Kidney capillary endothelial cell (primary cell): ENCODE measurements at regions not wholly inside any gene's neighbourhood (a gene's known extent, or its start where the extent isn't known, plus 50 kb on each side); places are given as distances from the start of the nearest gene placed in this dataset.
"Not testable (repeated sequence)": the region's sequence is repeated elsewhere in the genome, so short reads cannot be mapped to it uniquely, and the experiment has no call there.

Source experiments
- DNase-seq: peaks from one replicate; pipeline ENCODE4 v3.0.0-alpha.2; 2018; ENCODE audit warnings: low spot score

GRCh38 chr1:200496937-200497336 lies 87.1 kb upstream of the ZNF281 start:
- no peak for DNase-seq

- DNase-seq = no peak
Observed at GRCh38 chr1:200495901-200496300, 86.1 kb upstream of the ZNF281 start.

- DNase-seq = no peak
Observed at GRCh38 chr1:200493344-200493743, 83.5 kb upstream of the ZNF281 start.

GRCh38 chr1:200491103-200491502 lies 81.3 kb upstream of the ZNF281 start:
- DNase-seq = no peak

- DNase-seq = no peak
Observed at GRCh38 chr1:200490183-200490582, 80.3 kb upstream of the ZNF281 start.

GRCh38 chr1:200488375-200489165 lies 78.7 kb upstream of the ZNF281 start:
- peak; percentile 75 for DNase-seq

GRCh38 chr1:200487650-200488049 lies 77.8 kb upstream of the ZNF281 start:
- DNase-seq = no peak

- DNase-seq = no peak
Observed at GRCh38 chr1:200486634-200487033, 76.8 kb upstream of the ZNF281 start.

GRCh38 chr1:200484438-200484946 lies 74.7 kb upstream of the ZNF281 start:
- DNase-seq = not testable (repeated sequence)

- DNase-seq = peak; percentile 94
Observed at GRCh38 chr1:200483491-200484143, 73.8 kb upstream of the ZNF281 start.

GRCh38 chr1:200480964-200481363 lies 71.1 kb upstream of the ZNF281 start:
- DNase-seq = no peak

- DNase-seq = no peak
Observed at GRCh38 chr1:200479816-200480215, 70.0 kb upstream of the ZNF281 start.

- no peak for DNase-seq
Observed at GRCh38 chr1:200478945-200479558, 69.2 kb upstream of the ZNF281 start.

- no peak for DNase-seq
Observed at GRCh38 chr1:200478239-200478623, 68.4 kb upstream of the ZNF281 start.

GRCh38 chr1:200474633-200475032 lies 64.8 kb upstream of the ZNF281 start:
- no peak for DNase-seq

- DNase-seq = no peak
Observed at GRCh38 chr1:200473698-200474371, 64.0 kb upstream of the ZNF281 start.

GRCh38 chr1:200471739-200472138 lies 61.9 kb upstream of the ZNF281 start:
- no peak for DNase-seq

- no peak for DNase-seq
Observed at GRCh38 chr1:200468264-200469001, 58.6 kb upstream of the ZNF281 start.

- DNase-seq = no peak
Observed at GRCh38 chr1:200464784-200465400, 55.1 kb upstream of the ZNF281 start.
